ENCODE measurements at regions not wholly inside any gene's neighbourhood (a gene's known extent, or its start where the extent isn't known, plus 50 kb on each side); places are given as distances from the start of the nearest gene placed in this dataset.

DNA sequence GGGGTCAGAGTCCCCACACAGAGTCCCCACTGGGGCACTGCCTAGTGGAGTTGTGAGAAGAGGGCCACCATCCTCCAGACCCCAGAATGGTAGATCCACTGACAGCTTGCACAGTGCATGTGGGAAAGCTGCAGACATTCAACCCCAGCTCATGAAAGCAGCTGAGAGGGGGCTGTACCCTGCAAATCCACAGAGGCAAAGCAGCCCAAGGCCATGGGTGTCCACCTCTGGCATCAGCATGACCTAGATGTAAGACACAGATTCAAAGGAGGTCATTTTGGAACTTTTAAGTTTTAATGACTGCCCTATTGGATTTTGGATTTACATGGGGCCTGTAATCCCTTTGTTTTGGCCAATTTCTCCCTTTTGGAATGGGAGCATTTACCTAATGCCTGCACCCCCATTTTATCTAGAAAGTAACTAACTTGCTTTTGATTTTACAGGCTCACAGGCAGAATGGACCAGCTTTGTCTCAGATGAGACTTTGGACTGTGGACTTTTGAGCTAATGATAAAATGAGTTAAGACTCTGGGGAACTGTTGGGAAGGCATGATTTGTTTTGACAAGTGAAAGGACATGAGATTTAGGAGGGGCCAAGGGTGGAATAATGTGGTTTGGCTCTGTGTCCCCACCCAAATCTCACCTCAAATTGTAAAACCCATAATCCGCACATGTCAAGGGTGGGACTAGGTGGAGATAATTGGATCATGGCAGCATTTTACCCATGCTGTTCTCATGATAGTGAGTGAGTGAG is 56.3 kb upstream of the ITGA1 start:
- Histone ChIP-seq H3K27ac (ENCODE audit: control insufficient read depth, insufficient read depth) (no peak overlapping the region), H3K79me2 (ENCODE audit: control insufficient read depth, insufficient read depth, low read length) (no peaks in the 10 kb centered on the region), H2AFZ (ENCODE audit: control insufficient read depth, low read depth, low read length) (no peak overlapping the region), H3K4me2 (ENCODE audit: control insufficient read depth, insufficient read depth) (no peak overlapping the region), H3K4me1 (ENCODE audit: control insufficient read depth, insufficient read depth, low read length) (no peaks in the 10 kb centered on the region), H3K36me3 (ENCODE audit: control insufficient read depth in 2 of 2, insufficient read depth in 2 of 2, low read length in 1 of 2) (no peaks in the 10 kb centered on the region), H4K20me1 (ENCODE audit: control insufficient read depth, insufficient read depth) (no peaks in the 10 kb centered on the region), H3K9me3 (replicated peaks; ENCODE audit: control insufficient read depth, insufficient read depth, low read length) (no peaks in the 10 kb centered on the region), H3K27me3 (replicated peaks in 1 of 2; ENCODE audit: control insufficient read depth in 2 of 2, insufficient read depth in 2 of 2, low read length in 1 of 2) (no peaks in the 10 kb centered on the region), H3K9ac (ENCODE audit: control insufficient read depth, insufficient read depth, low read length) (no peak overlapping the region), H3K4me3 (no peak overlapping the region)
- FAIRE-seq = no peak
- intact Hi-C loops (cut with micrococcal nuclease; ENCODE audit: unreplicated experiment) = no loop called here
- TF ChIP-seq GATAD2B (conservative IDR thresholded peaks at IDR 0.05; ENCODE audit: low read depth) = no peak
- DNase-seq (ENCODE audit: low read depth, low spot score) = no peak
- CTCF ChIA-PET = no interaction called here
- SMC1A ChIA-PET (ENCODE audit: uncharacterized antibody, unreplicated experiment) = no interaction called here
- in situ Hi-C loops (cut with MboI) = no loop called here
- POLR2A ChIA-PET = no interaction called here
- BruUV-seq (replicated peaks) = no TSS peak
- RAD21 ChIA-PET (ENCODE audit: unreplicated experiment) = no interaction called here
- WGBS (ENCODE audit: insufficient coverage, insufficient replicate concordance, low lambda C conversion rate, missing lambda C conversion rate) = 100% methylated on average over 1 of the region's 1 CpG
- ATAC-seq = no peak

DNA sequence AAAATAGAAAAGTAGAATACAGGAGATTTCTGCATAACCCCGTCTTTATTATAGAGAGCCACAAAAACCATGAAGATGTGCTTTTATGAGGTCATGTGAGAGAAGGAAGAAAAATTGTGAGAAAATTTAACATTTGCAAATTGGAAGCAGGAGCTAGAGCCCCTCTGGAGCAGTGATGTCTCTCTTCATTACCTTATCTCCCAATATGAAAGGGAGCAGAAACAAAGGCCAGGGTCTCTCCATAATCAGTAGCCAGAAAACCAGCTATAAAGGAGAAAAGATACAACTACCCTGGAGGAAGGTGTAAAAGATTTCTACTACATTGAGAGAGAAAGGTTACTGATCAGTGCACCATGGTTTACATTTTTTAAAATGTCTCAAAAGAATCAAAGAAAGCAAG is 53.2 kb upstream of the ITGA1 start:
- TF ChIP-seq, protein P1, sequence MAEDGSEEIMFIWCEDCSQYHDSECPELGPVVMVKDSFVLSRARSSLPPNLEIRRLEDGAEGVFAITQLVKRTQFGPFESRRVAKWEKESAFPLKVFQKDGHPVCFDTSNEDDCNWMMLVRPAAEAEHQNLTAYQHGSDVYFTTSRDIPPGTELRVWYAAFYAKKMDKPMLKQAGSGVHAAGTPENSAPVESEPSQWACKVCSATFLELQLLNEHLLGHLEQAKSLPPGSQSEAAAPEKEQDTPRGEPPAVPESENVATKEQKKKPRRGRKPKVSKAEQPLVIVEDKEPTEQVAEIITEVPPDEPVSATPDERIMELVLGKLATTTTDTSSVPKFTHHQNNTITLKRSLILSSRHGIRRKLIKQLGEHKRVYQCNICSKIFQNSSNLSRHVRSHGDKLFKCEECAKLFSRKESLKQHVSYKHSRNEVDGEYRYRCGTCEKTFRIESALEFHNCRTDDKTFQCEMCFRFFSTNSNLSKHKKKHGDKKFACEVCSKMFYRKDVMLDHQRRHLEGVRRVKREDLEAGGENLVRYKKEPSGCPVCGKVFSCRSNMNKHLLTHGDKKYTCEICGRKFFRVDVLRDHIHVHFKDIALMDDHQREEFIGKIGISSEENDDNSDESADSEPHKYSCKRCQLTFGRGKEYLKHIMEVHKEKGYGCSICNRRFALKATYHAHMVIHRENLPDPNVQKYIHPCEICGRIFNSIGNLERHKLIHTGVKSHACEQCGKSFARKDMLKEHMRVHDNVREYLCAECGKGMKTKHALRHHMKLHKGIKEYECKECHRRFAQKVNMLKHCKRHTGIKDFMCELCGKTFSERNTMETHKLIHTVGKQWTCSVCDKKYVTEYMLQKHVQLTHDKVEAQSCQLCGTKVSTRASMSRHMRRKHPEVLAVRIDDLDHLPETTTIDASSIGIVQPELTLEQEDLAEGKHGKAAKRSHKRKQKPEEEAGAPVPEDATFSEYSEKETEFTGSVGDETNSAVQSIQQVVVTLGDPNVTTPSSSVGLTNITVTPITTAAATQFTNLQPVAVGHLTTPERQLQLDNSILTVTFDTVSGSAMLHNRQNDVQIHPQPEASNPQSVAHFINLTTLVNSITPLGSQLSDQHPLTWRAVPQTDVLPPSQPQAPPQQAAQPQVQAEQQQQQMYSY (CRISPR knock-in tag; IDR thresholded peaks at IDR 0.05) = no peak
- ChIA-PET RAD21 (ENCODE audit: unreplicated experiment) (no interaction called here), CTCF (no interaction called here), SMC1A (ENCODE audit: uncharacterized antibody, unreplicated experiment) (no interaction called here), POLR2A (no interaction called here)
- in situ Hi-C loops (cut with MboI) (no loop called here), intact Hi-C loops (cut with micrococcal nuclease; ENCODE audit: unreplicated experiment) (no loop called here)
- Histone ChIP-seq H3K4me2 (ENCODE audit: control insufficient read depth, insufficient read depth) (no peak overlapping the region), H4K20me1 (ENCODE audit: control insufficient read depth, insufficient read depth) (no peaks in the 10 kb centered on the region), H3K4me3 (no peak overlapping the region), H3K79me2 (ENCODE audit: control insufficient read depth, insufficient read depth, low read length) (no peaks in the 10 kb centered on the region), H3K4me1 (ENCODE audit: control insufficient read depth, insufficient read depth, low read length) (no peaks in the 10 kb centered on the region), H3K9ac (ENCODE audit: control insufficient read depth, insufficient read depth, low read length) (no peak overlapping the region), H3K27me3 (replicated peaks in 1 of 2; ENCODE audit: control insufficient read depth in 2 of 2, insufficient read depth in 2 of 2, low read length in 1 of 2) (no peaks in the 10 kb centered on the region), H3K36me3 (ENCODE audit: control insufficient read depth in 2 of 2, insufficient read depth in 2 of 2, low read length in 1 of 2) (no peaks in the 10 kb centered on the region), H3K9me3 (replicated peaks; ENCODE audit: control insufficient read depth, insufficient read depth, low read length) (no peaks in the 10 kb centered on the region), H2AFZ (ENCODE audit: control insufficient read depth, low read depth, low read length) (no peak overlapping the region), H3K27ac (ENCODE audit: control insufficient read depth, insufficient read depth) (no peak overlapping the region)
- 75% methylated on average over 1 of the region's 1 CpG for WGBS (ENCODE audit: insufficient coverage, insufficient replicate concordance, low lambda C conversion rate, missing lambda C conversion rate)
- no TSS peak for BruUV-seq (replicated peaks)
- DNase-seq (ENCODE audit: low read depth, low spot score) = no peak
- no peak for ATAC-seq
- FAIRE-seq = no peak
